Mesothelial cell of epicardium (in vitro differentiated cells): ENCODE measurements at regions not wholly inside any gene's neighbourhood (a gene's known extent, or its start where the extent isn't known, plus 50 kb on each side); places are given as distances from the start of the nearest gene placed in this dataset.

Experiments
- DNase-seq, 2 experiments: peaks; one replicate each; pipeline ENCODE4 v3.0.0; 2021; ENCODE audit warnings: low spot score in 2 of 2; ENCODE audit not compliant: unreplicated experiment in 2 of 2
- H3K27ac Mint-ChIP-seq: 2 replicates; pipeline ENCODE4 v1.8.0; 2021; ENCODE audit warnings: mixed read lengths
- H3K27me3 Mint-ChIP-seq: 2 replicates; pipeline ENCODE4 v1.8.0; 2021; ENCODE audit warnings: low read depth, mixed read lengths
- H3K36me3 Mint-ChIP-seq: 2 replicates; pipeline ENCODE4 v1.8.0; 2021; ENCODE audit warnings: mixed read lengths
- H3K4me1 Mint-ChIP-seq: 2 replicates; pipeline ENCODE4 v1.8.0; 2021; ENCODE audit warnings: mixed read lengths
- H3K4me3 Mint-ChIP-seq: 2 replicates; pipeline ENCODE4 v1.8.0; 2021; ENCODE audit warnings: mild to moderate bottlenecking, moderate library complexity, mixed read lengths
- H3K9me3 Mint-ChIP-seq: 2 replicates; pipeline ENCODE4 v1.8.0; 2021; ENCODE audit warnings: mixed read lengths
- CTCF ChIP-seq: fragments of 200-600 bp; sonication (generic); IDR thresholded peaks from one replicate; pipeline ENCODE4 v1.5.0; 2021; ENCODE audit warnings: antibody characterized with exemption; ENCODE audit not compliant: unreplicated experiment

GRCh38 chr11:70812472-70812871 is 414.1 kb downstream of the CTTN start:
- H3K4me1 Mint-ChIP-seq: no peaks in the 10 kb centered on the region
- TF ChIP-seq CTCF: no peak

GRCh38 chr11:70813651-70814050 is 415.3 kb downstream of the CTTN start:
- Mint-ChIP-seq H3K4me1 (no peaks in the 10 kb centered on the region), H3K4me3 (no peak overlapping the region), H3K36me3 (no peaks in the 10 kb centered on the region), H3K27ac (no peak overlapping the region), H3K9me3 (no peaks in the 10 kb centered on the region), H3K27me3 (peaks cover 3% of the 10 kb centered on the region)
- no peak for TF ChIP-seq CTCF
- no peak for DNase-seq

More at GRCh38 chr11:70812472-70812871, 414.1 kb downstream of the CTTN start:
- no peak for DNase-seq
- Mint-ChIP-seq H3K9me3 (no peaks in the 10 kb centered on the region), H3K27ac (no peak overlapping the region), H3K27me3 (peaks cover 3% of the 10 kb centered on the region), H3K36me3 (no peaks in the 10 kb centered on the region), H3K4me3 (no peak overlapping the region)

GRCh38 chr11:70815485-70815832 is 417.1 kb downstream of the CTTN start:
- Mint-ChIP-seq H3K4me1 (no peaks in the 10 kb centered on the region), H3K4me3 (no peak overlapping the region), H3K9me3 (no peaks in the 10 kb centered on the region), H3K27me3 (peaks cover 3% of the 10 kb centered on the region), H3K36me3 (no peaks in the 10 kb centered on the region), H3K27ac (no peak overlapping the region)
- no peak for DNase-seq
- no peak for TF ChIP-seq CTCF

GRCh38 chr11:70816156-70816678 is 417.9 kb downstream of the CTTN start:
- TF ChIP-seq CTCF: no peak
- H3K27ac Mint-ChIP-seq: no peak overlapping the region
- no peaks in the 10 kb centered on the region for H3K4me1 Mint-ChIP-seq
- H3K9me3 Mint-ChIP-seq: no peaks in the 10 kb centered on the region
- no peak overlapping the region for H3K4me3 Mint-ChIP-seq
- DNase-seq: no peak
- peaks cover 3% of the 10 kb centered on the region for H3K27me3 Mint-ChIP-seq
- no peaks in the 10 kb centered on the region for H3K36me3 Mint-ChIP-seq

- Mint-ChIP-seq H3K36me3 (no peaks in the 10 kb centered on the region), H3K27me3 (peaks cover 9% of the 10 kb centered on the region), H3K27ac (no peak overlapping the region), H3K4me3 (no peak overlapping the region), H3K4me1 (no peaks in the 10 kb centered on the region), H3K9me3 (no peaks in the 10 kb centered on the region)
- TF ChIP-seq CTCF: no peak
- no peak for DNase-seq
Measured at GRCh38 chr11:70818351-70818750, 420.0 kb downstream of the CTTN start.

GRCh38 chr11:70819022-70819421 is 420.7 kb downstream of the CTTN start:
- Mint-ChIP-seq H3K36me3 (no peaks in the 10 kb centered on the region), H3K4me1 (peaks cover 2% of the 10 kb centered on the region), H3K27me3 (peaks cover 15% of the 10 kb centered on the region), H3K9me3 (no peaks in the 10 kb centered on the region), H3K4me3 (no peak overlapping the region), H3K27ac (no peak overlapping the region)
- DNase-seq: no peak
- no peak for TF ChIP-seq CTCF
